LNCaP clone FGC (cell line): ENCODE measurements at regions not wholly inside any gene's neighbourhood (a gene's known extent, or its start where the extent isn't known, plus 50 kb on each side); places are given as distances from the start of the nearest gene placed in this dataset.

Source experiments
- DNase-seq: peaks from one replicate; pipeline ENCODE4 v3.0.0-alpha.2; 2011; ENCODE audit warnings: low read depth
- H3K4me3 ChIP-seq: 2 replicates; pipeline ENCODE4 v1.5.1; 2011; ENCODE audit warnings: mild to moderate bottlenecking, low read depth, low read length, control low read depth
- CTCF ChIP-seq: IDR thresholded peaks from 2 replicates; pipeline ENCODE4 v1.5.1; 2012; ENCODE audit warnings: mild to moderate bottlenecking; ENCODE audit not compliant: control insufficient read depth, insufficient read depth; ENCODE audit errors: extremely low read depth

- no peak overlapping the region for H3K4me3 ChIP-seq
- DNase-seq: no peak
- TF ChIP-seq CTCF: no peak
Observed at GRCh38 chr5:135133181-135133580, 99.2 kb upstream of the PITX1 start.

- TF ChIP-seq CTCF: no peak
- no peak for DNase-seq
- H3K4me3 ChIP-seq: no peak overlapping the region
Observed at GRCh38 chr5:135131801-135132680, 98.0 kb upstream of the PITX1 start.

- TF ChIP-seq CTCF: no peak
- no peak overlapping the region for H3K4me3 ChIP-seq
- no peak for DNase-seq
Observed at GRCh38 chr5:135130261-135131215, 96.5 kb upstream of the PITX1 start.

GRCh38 chr5:135129307-135129706 is 95.3 kb upstream of the PITX1 start:
- no peak for TF ChIP-seq CTCF
- no peak overlapping the region for H3K4me3 ChIP-seq
- no peak for DNase-seq

GRCh38 chr5:135128361-135128760 is 94.3 kb upstream of the PITX1 start:
- no peak for DNase-seq
- no peak overlapping the region for H3K4me3 ChIP-seq
- TF ChIP-seq CTCF: no peak

GRCh38 chr5:135127439-135128240 is 93.6 kb upstream of the PITX1 start:
- no peak overlapping the region for H3K4me3 ChIP-seq
- no peak for DNase-seq
- TF ChIP-seq CTCF: no peak
